ENCODE measurements at regions not wholly inside any gene's neighbourhood (a gene's known extent, or its start where the extent isn't known, plus 50 kb on each side); places are given as distances from the start of the nearest gene placed in this dataset.

DNA sequence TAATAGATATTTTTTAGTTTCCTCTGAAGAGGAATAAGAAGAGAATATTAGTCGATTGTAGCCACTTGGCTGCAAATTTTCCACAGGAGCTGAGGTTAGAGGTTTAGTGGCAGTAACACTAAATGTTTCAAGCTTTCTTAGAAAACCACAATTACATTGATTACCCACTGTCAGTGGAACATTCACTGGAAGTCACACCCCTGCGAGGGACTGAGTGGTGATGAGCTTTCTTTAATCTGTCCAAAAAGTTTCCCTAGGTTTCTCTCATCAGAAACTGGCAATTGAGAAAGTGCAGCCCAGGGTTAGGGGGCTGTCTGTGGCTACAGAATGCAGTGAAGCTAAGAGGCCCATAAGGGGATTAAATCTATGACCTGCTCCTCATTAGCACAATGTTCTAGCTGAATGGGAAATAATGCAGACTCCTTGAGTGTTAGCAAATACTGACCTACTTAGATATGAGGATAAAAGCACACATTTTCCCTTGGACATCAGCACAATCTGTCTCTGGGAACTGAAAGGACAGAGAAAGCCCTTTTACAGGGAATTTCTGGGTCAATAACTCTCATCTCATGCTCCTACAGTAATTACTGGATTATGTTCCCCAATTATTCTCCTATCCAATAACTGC is 189.5 kb downstream of the FAM76B start:
- Histone ChIP-seq H3K4me1 (ENCODE audit: control insufficient read depth, extremely low read depth, insufficient read depth, low read length) (no peaks in the 10 kb centered on the region), H3K4me3 (replicated peaks in 1 of 3; ENCODE audit: insufficient read depth in 1 of 3, low read depth in 1 of 3, low read length in 3 of 3) (no peak overlapping the region), H4K20me1 (replicated peaks; ENCODE audit: control insufficient read depth, extremely low read depth, insufficient read depth, low read length) (no peaks in the 10 kb centered on the region), H3K9me3 (replicated peaks; ENCODE audit: control insufficient read depth, insufficient read depth, low read length) (no peaks in the 10 kb centered on the region), H3K27me3 (ENCODE audit: control insufficient read depth in 2 of 2, insufficient read depth in 2 of 2, low read length in 2 of 2) (no peaks in the 10 kb centered on the region), H3K9ac (replicated peaks; ENCODE audit: extremely low read depth, insufficient read depth, low read length) (no peak overlapping the region), H3K27ac (ENCODE audit: insufficient read depth, low read depth, low read length) (no peak overlapping the region), H3K36me3 (ENCODE audit: control insufficient read depth in 2 of 2, extremely low read depth in 1 of 2, insufficient read depth in 2 of 2, low read length in 2 of 2) (no peaks in the 10 kb centered on the region), H3K79me2 (ENCODE audit: control insufficient read depth, insufficient read depth, low read length) (no peaks in the 10 kb centered on the region), H3K4me2 (ENCODE audit: insufficient read depth, low read length) (no peak overlapping the region), H3K9me1 (replicated peaks; ENCODE audit: control insufficient read depth, extremely low read depth, insufficient read depth, low read length) (no peaks in the 10 kb centered on the region), H2AFZ (ENCODE audit: low read depth, low read length) (no peak overlapping the region)
- intact Hi-C loops (cut with micrococcal nuclease), result no loop called here
- ChIA-PET CTCF (no interaction called here), POLR2A (no interaction called here)
- dilution Hi-C loops (cut with MboI; ENCODE audit: extremely low pct_ligation_motif_present, low sequenced_read_pairs), result no loop called here
- FAIRE-seq (no peak), DNase-seq (ENCODE audit: low read depth, low spot score) (no peak)
- BruUV-seq (replicated peaks), result no TSS peak
- no peak for TF ChIP-seq MYC (IDR thresholded peaks at IDR 0.05; ENCODE audit: low read depth, low read length)
- TF ChIP-seq POLR2AphosphoS5 (IDR thresholded peaks at IDR 0.05; ENCODE audit: insufficient read depth, low read depth, low read length), result no peak
- no peak for TF ChIP-seq EZH2 (IDR thresholded peaks at IDR 0.05; ENCODE audit: borderline replicate concordance, low read depth, low read length, severe bottlenecking)
- TF ChIP-seq FOS (IDR thresholded peaks at IDR 0.05; ENCODE audit: borderline replicate concordance, insufficient read depth, low read length), result no peak
- no peak for TF ChIP-seq GATA2 (IDR thresholded peaks at IDR 0.05; ENCODE audit: insufficient read depth, insufficient read length, low read depth, low read length)
- TF ChIP-seq, protein P1, sequence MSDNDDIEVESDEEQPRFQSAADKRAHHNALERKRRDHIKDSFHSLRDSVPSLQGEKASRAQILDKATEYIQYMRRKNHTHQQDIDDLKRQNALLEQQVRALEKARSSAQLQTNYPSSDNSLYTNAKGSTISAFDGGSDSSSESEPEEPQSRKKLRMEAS (IDR thresholded peaks at IDR 0.05; ENCODE audit: insufficient read depth, insufficient read length), result no peak
- TF ChIP-seq JUN (IDR thresholded peaks at IDR 0.05; ENCODE audit: borderline replicate concordance, insufficient read depth, insufficient read length, low read depth), result no peak
- TF ChIP-seq, protein P2, sequence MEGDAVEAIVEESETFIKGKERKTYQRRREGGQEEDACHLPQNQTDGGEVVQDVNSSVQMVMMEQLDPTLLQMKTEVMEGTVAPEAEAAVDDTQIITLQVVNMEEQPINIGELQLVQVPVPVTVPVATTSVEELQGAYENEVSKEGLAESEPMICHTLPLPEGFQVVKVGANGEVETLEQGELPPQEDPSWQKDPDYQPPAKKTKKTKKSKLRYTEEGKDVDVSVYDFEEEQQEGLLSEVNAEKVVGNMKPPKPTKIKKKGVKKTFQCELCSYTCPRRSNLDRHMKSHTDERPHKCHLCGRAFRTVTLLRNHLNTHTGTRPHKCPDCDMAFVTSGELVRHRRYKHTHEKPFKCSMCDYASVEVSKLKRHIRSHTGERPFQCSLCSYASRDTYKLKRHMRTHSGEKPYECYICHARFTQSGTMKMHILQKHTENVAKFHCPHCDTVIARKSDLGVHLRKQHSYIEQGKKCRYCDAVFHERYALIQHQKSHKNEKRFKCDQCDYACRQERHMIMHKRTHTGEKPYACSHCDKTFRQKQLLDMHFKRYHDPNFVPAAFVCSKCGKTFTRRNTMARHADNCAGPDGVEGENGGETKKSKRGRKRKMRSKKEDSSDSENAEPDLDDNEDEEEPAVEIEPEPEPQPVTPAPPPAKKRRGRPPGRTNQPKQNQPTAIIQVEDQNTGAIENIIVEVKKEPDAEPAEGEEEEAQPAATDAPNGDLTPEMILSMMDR (IDR thresholded peaks at IDR 0.05; ENCODE audit: extremely low read depth in 1 of 2, insufficient read depth in 1 of 2, low read depth in 1 of 2, low read length in 2 of 2), result no peak
- TF ChIP-seq POLR2A (IDR thresholded peaks at IDR 0.05; ENCODE audit: low read depth, low read length), result no peak

Measured in endothelial cell of umbilical vein (primary cell).